ENCODE measurements at regions not wholly inside any gene's neighbourhood (a gene's known extent, or its start where the extent isn't known, plus 50 kb on each side); places are given as distances from the start of the nearest gene placed in this dataset.

DNA sequence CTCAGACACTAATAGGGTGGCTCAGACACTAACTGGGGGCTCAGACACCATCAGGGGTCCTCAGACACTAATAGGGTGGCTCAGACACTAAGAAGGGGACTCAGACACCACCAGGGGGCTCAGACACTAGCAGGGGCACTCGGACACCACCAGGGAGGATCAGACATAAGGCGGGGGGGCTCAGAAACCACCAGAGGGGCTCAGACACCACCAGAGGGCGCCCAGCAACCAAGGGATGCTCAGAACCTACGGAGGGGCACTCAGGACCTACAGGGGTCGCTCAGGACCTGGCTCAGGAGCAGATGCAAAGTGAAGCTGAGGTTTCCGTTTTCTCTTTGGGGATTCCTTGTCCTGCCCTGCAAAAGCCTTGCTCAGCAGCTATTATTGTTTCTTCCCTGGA is 448.5 kb downstream of the TMEM121 start:
- peak in 1 of 6 experiments; percentile 7 for TF ChIP-seq CTCF (IDR thresholded peaks at IDR 0.05)
- no peak for TF ChIP-seq POLR2A (IDR thresholded peaks at IDR 0.05)
